ENCODE measurements at regions not wholly inside any gene's neighbourhood (a gene's known extent, or its start where the extent isn't known, plus 50 kb on each side); places are given as distances from the start of the nearest gene placed in this dataset.

GRCh38 chr11:92720385-92720784, 249.1 kb upstream of the MTNR1B start:
- DNase-seq = no peak

GRCh38 chr11:92725352-92725751, 244.1 kb upstream of the MTNR1B start:
- DNase-seq = no peak

GRCh38 chr11:92727123-92727522, 242.3 kb upstream of the MTNR1B start:
- DNase-seq = no peak

DNA sequence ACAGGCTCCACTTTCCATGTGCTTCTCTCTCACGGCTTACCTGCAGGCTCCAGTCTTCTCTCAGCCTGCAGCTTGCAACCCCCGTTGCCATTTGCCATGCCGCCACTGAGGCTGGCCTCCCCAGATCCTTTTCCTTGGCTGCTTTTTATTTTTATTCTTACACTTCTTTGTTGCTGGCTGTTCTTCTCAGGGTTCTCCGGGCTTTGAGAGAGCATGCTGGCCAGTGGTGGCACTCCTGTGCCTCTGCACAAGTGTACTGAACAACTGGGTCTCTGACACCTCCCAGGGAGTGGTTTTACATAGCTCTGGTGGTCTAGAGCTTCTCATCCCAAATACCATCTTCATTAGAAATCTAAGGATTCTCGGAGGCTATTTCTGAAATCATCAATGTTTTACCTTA, 241.7 kb upstream of the MTNR1B start:
- no peak for DNase-seq

GRCh38 chr11:92728628-92729027, 240.8 kb upstream of the MTNR1B start:
- no peak for DNase-seq

- no peak for DNase-seq
Measured at GRCh38 chr11:92735039-92735438, 234.4 kb upstream of the MTNR1B start.

GRCh38 chr11:92738276-92738675, 231.2 kb upstream of the MTNR1B start:
- no peak for DNase-seq

- peak; percentile 44 for DNase-seq
Measured at GRCh38 chr11:92739041-92739440, 230.4 kb upstream of the MTNR1B start.

DNA sequence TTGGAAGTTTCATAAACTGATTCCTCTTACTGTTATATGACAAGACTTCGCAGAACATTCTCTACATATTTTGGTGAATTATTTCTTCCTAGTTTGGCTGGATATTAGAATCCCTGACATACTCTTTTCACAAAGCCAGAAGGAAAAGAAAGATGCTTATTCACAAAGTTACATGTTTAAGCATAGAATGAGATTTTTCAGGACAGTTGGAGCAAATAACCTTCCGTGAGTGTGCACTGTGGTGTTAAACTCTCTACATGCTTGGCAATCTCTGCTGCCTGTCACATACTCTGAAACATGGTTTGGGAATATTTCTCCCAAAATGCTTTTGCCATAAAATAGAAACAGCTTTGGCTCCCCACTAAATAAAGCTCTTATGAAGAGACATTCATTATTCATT, 230.0 kb upstream of the MTNR1B start:
- no peak for DNase-seq

DNA sequence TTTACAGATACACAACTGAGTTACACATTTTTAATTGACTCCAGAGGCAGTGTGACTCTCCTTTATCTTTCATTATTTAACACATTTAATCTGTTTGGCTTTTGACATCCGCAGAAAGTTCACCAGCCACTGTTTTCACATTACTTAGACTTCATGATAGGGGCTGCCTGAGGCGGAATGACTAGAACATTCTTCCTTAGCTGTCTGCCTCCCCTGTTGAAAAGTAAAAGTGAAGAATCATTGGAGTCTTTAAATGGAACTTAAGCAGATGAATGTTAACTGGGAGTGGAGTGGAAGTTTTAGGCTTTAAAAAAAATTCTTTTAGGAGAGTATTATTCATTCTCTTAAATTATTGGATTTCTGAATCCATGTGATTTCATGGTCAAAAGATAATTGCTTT, 229.2 kb upstream of the MTNR1B start:
- DNase-seq = no peak

DNA sequence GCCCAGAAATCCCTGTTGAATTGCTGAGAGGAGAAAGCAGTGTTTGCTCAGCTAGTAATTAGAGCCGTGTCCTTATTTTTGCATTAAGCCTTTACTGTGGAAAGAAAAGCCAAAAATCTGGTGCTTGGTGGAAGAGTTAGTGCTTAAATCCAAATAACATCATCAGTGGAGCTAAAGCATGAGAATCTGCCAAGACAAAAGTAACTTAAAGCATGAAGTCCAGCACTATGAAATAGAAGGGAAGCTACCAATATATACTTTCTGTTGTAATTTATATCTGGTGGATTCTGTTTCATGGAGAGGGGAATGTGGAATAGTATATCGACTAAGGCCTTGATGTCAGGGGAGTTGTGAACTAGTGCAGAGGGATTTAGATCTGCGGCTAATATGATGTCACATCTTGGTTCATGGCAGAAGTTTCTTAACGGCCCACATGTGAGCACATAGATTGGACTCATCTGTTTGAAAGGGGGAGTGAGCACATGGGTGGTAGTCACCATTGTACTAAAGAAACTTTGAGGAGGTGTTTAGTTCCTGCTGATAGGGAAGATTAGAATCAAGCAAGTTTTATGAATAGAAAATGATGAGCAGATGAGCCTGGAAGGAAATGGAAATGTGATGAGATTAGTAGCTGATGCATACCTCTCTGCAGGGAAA, 224.4 kb upstream of the MTNR1B start:
- DNase-seq = no peak

GRCh38 chr11:92750794-92751193, 218.7 kb upstream of the MTNR1B start:
- no peak for DNase-seq

- DNase-seq = peak; percentile 25
Measured at GRCh38 chr11:92751594-92751993, 217.9 kb upstream of the MTNR1B start.

GRCh38 chr11:92752122-92752521, 217.3 kb upstream of the MTNR1B start:
- no peak for DNase-seq

- no peak for DNase-seq
Measured at GRCh38 chr11:92753161-92753560, 216.3 kb upstream of the MTNR1B start.

DNA sequence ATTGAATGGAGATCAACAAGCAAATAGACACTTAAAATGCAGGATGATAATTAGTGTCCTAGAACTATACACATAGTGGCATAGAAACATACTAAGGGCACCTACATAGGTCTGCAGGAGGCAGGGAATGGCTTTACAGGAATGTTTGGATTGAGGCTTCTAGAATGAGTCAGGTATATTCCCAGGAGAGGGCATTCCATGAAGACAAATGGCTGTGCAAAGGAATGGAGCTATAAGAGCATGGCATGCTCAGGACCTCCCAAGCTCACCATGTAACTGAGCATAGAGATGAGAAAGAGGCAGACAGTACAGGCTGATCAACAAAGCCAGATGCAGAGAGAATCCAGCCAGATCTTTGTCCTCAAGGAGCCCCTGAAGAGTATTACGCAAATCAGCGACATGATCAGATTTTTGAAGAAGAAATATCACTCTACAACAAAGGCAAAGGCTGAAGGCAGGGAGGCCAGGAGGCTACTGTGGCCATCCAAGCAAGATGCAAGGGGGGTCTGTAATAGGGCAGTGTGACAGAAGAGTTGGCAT, 211.1 kb upstream of the MTNR1B start:
- DNase-seq = no peak

DNA sequence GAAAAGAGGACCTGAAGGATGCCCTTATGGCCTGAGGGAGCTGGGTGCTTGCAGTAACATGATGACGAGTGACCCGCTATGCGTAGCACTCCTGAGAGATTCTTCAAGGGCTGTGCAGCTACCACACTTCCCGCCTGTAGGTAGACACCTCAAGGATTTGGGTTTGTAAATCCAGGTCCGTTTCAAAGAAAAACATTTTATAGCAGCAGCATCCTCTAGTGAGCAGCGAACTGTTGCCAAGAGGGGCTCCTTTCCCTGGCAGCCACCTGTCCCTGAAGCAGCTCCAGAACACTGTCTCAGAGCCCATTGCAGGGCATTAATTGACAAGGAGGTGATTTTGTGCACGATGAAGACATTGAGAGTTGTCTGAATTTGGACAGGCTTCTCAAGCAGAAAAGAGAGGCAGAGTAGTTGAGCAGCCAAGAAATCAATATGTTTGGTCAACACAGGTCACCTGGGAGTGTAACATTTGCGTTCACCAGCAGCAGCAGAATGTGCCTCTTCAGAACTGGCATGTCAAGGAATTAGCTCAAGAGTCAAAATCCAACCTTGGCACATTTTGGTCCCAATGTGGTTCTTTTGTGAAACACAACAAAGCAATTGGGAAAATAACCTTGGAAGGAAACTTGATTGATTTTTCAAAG, 209.8 kb upstream of the MTNR1B start:
- DNase-seq = no peak

GRCh38 chr11:92762121-92762540, 207.3 kb upstream of the MTNR1B start:
- no peak for DNase-seq

DNA sequence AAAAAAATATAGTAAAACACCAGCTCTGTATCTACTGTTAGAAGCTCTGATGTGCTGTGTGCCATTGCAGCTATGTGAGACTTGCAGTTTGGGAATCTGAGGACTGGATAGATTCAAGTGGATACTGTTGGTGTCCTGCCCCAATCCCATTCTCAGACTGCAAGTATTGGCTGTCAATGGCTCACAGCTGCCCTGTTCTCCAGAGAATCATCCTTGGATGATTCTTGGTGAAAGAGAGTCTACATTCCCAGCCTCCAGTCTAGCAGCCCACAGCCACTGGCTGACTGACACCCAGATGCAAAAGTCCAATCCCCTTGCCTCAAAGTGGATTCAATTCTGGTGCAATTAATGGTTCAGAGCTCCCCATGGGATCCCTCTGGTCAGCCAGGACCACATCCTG, 206.1 kb upstream of the MTNR1B start:
- DNase-seq = no peak

- DNase-seq = no peak
Measured at GRCh38 chr11:92764128-92764527, 205.3 kb upstream of the MTNR1B start.

DNA sequence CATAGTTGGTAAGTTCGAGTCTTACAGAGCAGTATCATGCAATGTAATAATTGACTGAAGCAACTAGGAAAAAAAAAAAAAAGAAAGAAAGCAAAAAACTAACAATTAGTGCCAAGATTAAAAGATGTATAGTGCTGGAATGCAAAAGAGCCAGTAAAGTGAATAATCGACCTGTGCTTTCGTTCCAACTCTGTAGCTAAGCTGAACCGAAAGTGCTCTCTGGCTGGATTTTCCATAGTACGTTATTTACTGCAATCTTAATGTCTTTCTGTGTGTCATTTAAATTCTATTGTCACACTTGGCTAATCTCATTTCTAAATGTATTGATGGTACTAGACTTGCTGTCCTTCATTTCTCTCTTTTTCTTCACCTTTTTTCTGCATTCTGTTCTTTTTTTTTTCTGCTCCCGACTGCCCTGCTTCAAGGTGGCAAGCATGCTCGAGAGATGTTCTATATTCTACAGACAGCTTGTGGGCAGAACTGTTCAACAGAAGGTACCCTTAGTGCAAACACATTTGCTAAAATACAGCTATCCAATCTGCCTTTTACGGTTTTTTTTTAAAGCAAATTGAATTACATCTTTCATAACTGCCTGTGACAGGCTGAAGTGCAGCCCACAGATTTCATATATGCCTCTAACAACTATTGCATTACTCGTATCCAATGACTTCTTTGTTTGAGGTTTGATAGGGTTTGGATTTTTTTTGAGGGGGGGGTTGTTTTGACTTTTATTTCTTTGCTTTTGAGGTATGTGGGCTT, 204.2 kb upstream of the MTNR1B start:
- no peak for DNase-seq

- DNase-seq = peak; percentile 47
Measured at GRCh38 chr11:92765965-92766371, 203.5 kb upstream of the MTNR1B start.

GRCh38 chr11:92766698-92767097, 202.8 kb upstream of the MTNR1B start:
- DNase-seq = no peak

DNA sequence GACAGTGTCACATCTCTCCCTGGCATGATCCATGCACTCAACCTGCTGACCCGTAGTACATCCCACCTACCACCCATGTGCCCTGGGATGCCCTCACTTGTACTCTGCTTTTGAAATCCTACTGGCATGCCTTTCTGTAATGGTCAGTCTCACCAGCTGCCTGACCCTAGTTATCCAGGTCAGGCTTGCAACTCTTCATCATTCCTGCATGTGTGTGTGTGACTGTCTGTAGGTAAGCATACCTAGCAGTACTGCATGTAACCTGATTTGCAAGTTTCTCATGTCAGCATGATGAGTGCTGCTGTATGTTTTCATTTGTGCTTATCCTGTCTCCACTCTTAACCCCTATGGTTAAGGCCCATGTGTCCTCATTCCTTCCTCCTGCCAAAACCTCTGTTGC, 202.0 kb upstream of the MTNR1B start:
- DNase-seq = no peak

Measured in NCI-H446 treated with DMSO at 0.1 percent for 48 hours (cell line).